ENCODE measurements at regions not wholly inside any gene's neighbourhood (a gene's known extent, or its start where the extent isn't known, plus 50 kb on each side); places are given as distances from the start of the nearest gene placed in this dataset.
"Not testable (repeated sequence)": the region's sequence is repeated elsewhere in the genome, so short reads cannot be mapped to it uniquely, and the experiment has no call there.

GRCh38 chr5:3186156-3186555 lies 409.5 kb upstream of the IRX1 start:
- no peak for DNase-seq

- no peak for DNase-seq
Observed at GRCh38 chr5:3185488-3185887, 410.1 kb upstream of the IRX1 start.

GRCh38 chr5:3182133-3182876 lies 413.3 kb upstream of the IRX1 start:
- no peak for DNase-seq

- no peak for DNase-seq
Observed at GRCh38 chr5:3181671-3182070, 414.0 kb upstream of the IRX1 start.

GRCh38 chr5:3180636-3181035 lies 415.0 kb upstream of the IRX1 start:
- DNase-seq = no peak

- DNase-seq = no peak
Observed at GRCh38 chr5:3179220-3179619, 416.4 kb upstream of the IRX1 start.

GRCh38 chr5:3177338-3177737 lies 418.3 kb upstream of the IRX1 start:
- DNase-seq = no peak

- no peak for DNase-seq
Observed at GRCh38 chr5:3175416-3175815, 420.2 kb upstream of the IRX1 start.

GRCh38 chr5:3167473-3167872 lies 416.0 kb upstream of the IRX2 start:
- DNase-seq = no peak

- no peak for DNase-seq
Observed at GRCh38 chr5:3163626-3164025, 412.1 kb upstream of the IRX2 start.

GRCh38 chr5:3161672-3162071 lies 410.2 kb upstream of the IRX2 start:
- DNase-seq = no peak

- DNase-seq = no peak
Observed at GRCh38 chr5:3157214-3157613, 405.7 kb upstream of the IRX2 start.

- DNase-seq = no peak
Observed at GRCh38 chr5:3155717-3156116, 404.2 kb upstream of the IRX2 start.

- no peak for DNase-seq
Observed at GRCh38 chr5:3155046-3155445, 403.6 kb upstream of the IRX2 start.

GRCh38 chr5:3153906-3154305 lies 402.4 kb upstream of the IRX2 start:
- no peak for DNase-seq

GRCh38 chr5:3153226-3153858 lies 401.9 kb upstream of the IRX2 start:
- no peak for DNase-seq

GRCh38 chr5:3149899-3150298 lies 398.4 kb upstream of the IRX2 start:
- DNase-seq = no peak

- not testable (repeated sequence) for DNase-seq
Observed at GRCh38 chr5:3147405-3147804, 395.9 kb upstream of the IRX2 start.

GRCh38 chr5:3145641-3146040 lies 394.2 kb upstream of the IRX2 start:
- DNase-seq = no peak

- DNase-seq = no peak
Observed at GRCh38 chr5:3143382-3143781, 391.9 kb upstream of the IRX2 start.

GRCh38 chr5:3142261-3143027 lies 391.0 kb upstream of the IRX2 start:
- DNase-seq = no peak

- DNase-seq = no peak
Observed at GRCh38 chr5:3140117-3140516, 388.6 kb upstream of the IRX2 start.

- DNase-seq = no peak
Observed at GRCh38 chr5:3139499-3139931, 388.0 kb upstream of the IRX2 start.

- DNase-seq = no peak
Observed at GRCh38 chr5:3131161-3131560, 379.7 kb upstream of the IRX2 start.

All from EL (cell line).